ENCODE measurements at regions not wholly inside any gene's neighbourhood (a gene's known extent, or its start where the extent isn't known, plus 50 kb on each side); places are given as distances from the start of the nearest gene placed in this dataset.

GRCh38 chr14:71606575-71606974 is 325.7 kb upstream of the RGS6 start:
- TF ChIP-seq CTCF (conservative IDR thresholded peaks at IDR 0.05; ENCODE audit: low read depth, low read length) (no peak), EZH2 (IDR thresholded peaks at IDR 0.05; ENCODE audit: low read length, unreplicated experiment) (no peak), EZH2phosphoT487 (IDR thresholded peaks at IDR 0.05; ENCODE audit: borderline replicate concordance, low read length) (no peak)
